Activated T-helper 2 cell treated with anti-CD3 and anti-CD28 coated beads, Interferon-gamma antibody, Interleukin-2, Interleukin-4, amounts not matched to agents 10 μg/mL and 5 μg/mL and 100 μg/mL, durations not matched to agents 14 hours and 24 hours and 36 hours (primary cell): ENCODE measurements at regions not wholly inside any gene's neighbourhood (a gene's known extent, or its start where the extent isn't known, plus 50 kb on each side); places are given as distances from the start of the nearest gene placed in this dataset.
"Not testable (repeated sequence)": the region's sequence is repeated elsewhere in the genome, so short reads cannot be mapped to it uniquely, and the experiment has no call there.

ENCODE experiments used
- DNase-seq: peaks from one replicate; pipeline ENCODE4 v3.0.0; 2021; ENCODE audit warnings: low spot score
- H3K27ac Mint-ChIP-seq: one replicate; pipeline ENCODE4 v1.8.0; 2021; ENCODE audit warnings: mixed read lengths
- H3K27me3 Mint-ChIP-seq: one replicate; pipeline ENCODE4 v1.8.0; 2021; ENCODE audit warnings: low read depth, mixed read lengths
- H3K36me3 Mint-ChIP-seq: one replicate; pipeline ENCODE4 v1.8.0; 2021; ENCODE audit warnings: low read depth, mixed read lengths
- H3K4me1 Mint-ChIP-seq: one replicate; pipeline ENCODE4 v1.8.0; 2021; ENCODE audit warnings: low read depth, mixed read lengths
- H3K4me3 Mint-ChIP-seq: one replicate; pipeline ENCODE4 v1.8.0; 2021; ENCODE audit warnings: low read depth, mild to moderate bottlenecking, moderate library complexity, mixed read lengths
- H3K9me3 Mint-ChIP-seq: one replicate; pipeline ENCODE4 v1.8.0; 2021; ENCODE audit warnings: mixed read lengths
- intact Hi-C: fragments of 100-400 bp; cut with micrococcal nuclease; formaldehyde crosslinking; loops from one replicate; pipeline ENCODE4 v1.15.1; 2023

DNA sequence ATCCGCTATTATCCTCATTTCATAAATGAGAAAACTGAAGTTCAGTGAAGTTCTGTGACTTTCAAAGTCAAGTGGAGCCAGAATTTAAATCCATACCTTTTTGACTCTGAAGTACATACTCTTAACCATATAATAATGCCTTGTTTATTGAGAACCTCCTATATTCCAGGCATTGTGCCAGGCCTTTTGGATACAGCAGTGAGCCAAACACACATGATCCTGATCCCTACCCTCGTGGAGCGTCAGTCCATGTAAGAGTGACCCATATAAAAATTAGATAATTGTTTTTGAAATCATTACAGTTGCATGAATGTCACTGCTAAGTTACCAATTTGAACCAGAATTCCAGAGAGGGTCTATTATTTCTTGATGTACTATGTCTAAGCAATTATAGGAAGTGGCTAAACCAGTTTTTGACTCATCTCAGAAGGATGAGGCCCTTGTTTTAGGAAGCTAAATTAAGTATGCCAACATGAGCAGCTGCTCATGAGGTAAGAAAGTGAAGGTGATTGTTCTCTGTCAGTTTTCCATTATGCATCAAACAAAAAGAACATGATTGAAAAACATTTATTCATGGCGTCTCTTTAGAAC, 289.5 kb downstream of the GLUD2 start:
- no peaks in the 10 kb centered on the region for H3K36me3 Mint-ChIP-seq
- H3K4me1 Mint-ChIP-seq = no peaks in the 10 kb centered on the region
- H3K9me3 Mint-ChIP-seq = no peaks in the 10 kb centered on the region
- H3K27ac Mint-ChIP-seq = no peak overlapping the region
- intact Hi-C loops = no loop called here
- no peak overlapping the region for H3K4me3 Mint-ChIP-seq
- peaks cover 2% of the 10 kb centered on the region for H3K27me3 Mint-ChIP-seq
- no peak for DNase-seq

DNA sequence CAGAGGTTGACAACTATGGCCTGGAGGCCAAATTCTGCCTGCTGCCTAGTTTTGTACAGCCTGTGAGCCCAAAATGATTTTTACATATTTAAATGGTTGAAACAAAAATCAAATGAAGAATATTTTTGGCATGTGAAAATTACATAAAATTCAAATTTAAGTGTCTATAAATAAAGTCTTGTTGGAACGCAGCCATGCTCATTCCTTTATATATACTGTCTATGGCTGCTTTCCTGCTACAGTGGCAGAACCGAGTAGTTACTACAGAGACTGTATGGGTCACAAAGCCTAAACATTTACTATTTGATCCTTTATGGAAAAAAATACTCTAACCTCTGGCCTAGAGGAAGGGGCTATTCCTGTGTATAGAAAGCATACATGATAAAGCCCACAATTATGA, 290.4 kb downstream of the GLUD2 start:
- Mint-ChIP-seq H3K27ac (no peak overlapping the region), H3K4me3 (no peak overlapping the region), H3K9me3 (no peaks in the 10 kb centered on the region), H3K36me3 (no peaks in the 10 kb centered on the region), H3K27me3 (peaks cover 1% of the 10 kb centered on the region), H3K4me1 (no peaks in the 10 kb centered on the region)
- DNase-seq = no peak
- intact Hi-C loops = no loop called here

DNA sequence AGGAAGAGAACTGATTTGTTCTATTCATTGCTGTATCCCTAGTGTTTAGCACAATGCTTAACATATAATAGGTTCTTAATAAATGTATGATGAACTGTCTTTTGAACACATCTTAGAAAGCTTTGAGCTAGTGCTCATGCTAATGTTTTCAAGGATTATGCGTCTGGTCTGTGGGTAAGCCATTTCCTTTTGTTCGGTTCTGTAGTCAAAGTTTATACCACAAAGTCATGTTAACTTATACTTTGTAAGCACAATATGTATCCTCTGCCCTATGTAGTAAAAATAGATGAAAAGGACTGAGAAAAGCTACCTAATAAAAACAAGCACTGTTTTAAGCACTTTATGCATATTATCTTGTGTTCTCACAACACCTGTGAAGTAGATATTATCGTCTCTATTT, 301.9 kb downstream of the GLUD2 start:
- DNase-seq = no peak
- Mint-ChIP-seq H3K9me3 (no peaks in the 10 kb centered on the region), H3K4me3 (no peak overlapping the region), H3K27me3 (no peaks in the 10 kb centered on the region), H3K27ac (no peak overlapping the region), H3K36me3 (no peaks in the 10 kb centered on the region), H3K4me1 (no peaks in the 10 kb centered on the region)
- intact Hi-C loops = no loop called here

DNA sequence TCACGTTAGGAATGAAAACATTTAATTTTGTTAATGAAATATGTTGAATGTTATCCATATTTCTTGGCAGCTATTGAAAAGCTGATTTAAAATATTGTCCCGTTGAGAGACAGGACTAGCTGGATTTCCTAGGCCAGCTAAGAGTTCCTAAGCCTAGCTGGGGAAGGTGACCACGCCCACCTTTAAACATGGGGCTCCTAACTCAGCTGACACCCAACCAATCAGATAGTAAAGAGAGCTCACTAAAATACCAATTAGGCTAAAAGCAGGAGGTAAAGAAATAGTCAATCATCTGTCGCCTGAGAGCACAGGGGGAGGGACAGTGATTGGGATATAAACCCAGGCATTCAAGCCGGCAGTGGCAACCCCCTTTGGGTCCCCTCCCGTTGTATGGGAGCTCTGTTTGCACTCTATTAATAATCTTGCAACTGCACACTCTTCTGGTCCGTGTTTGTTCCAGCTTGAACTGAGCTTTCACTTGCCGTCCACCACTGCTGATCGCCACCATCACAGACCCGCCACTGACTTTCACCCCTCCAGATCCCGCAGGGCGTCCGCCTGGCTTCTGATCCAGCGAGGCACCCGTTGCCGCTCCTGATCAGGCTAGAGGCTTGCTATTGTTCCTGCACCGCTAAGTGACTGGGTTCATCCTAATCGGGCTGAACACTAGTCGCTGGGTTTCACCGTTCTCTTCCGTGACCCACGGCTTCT, 308.9 kb downstream of the GLUD2 start:
- Mint-ChIP-seq H3K9me3 (no peaks in the 10 kb centered on the region), H3K4me1 (no peaks in the 10 kb centered on the region), H3K4me3 (no peak overlapping the region), H3K36me3 (no peaks in the 10 kb centered on the region), H3K27me3 (no peaks in the 10 kb centered on the region), H3K27ac (no peak overlapping the region)
- intact Hi-C loops = no loop called here
- DNase-seq = no peak

DNA sequence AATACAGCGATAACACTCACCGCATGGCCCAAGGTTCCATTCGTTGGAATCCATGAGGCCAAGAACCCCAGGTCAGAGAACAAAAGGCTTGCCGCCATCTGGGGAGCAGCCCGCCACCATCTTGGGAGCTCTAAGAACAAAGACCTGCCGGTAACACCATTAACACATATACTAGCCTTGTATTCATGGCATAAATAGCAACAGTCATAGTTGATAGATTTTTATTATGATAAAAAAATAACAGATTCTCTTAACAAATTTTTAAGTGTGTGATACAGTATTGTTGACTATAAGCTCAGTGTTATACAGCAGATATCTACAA, 309.4 kb downstream of the GLUD2 start:
- no peaks in the 10 kb centered on the region for H3K9me3 Mint-ChIP-seq
- intact Hi-C loops = no loop called here
- no peaks in the 10 kb centered on the region for H3K27me3 Mint-ChIP-seq
- H3K4me3 Mint-ChIP-seq = no peak overlapping the region
- DNase-seq = no peak
- H3K4me1 Mint-ChIP-seq = no peaks in the 10 kb centered on the region
- no peak overlapping the region for H3K27ac Mint-ChIP-seq
- H3K36me3 Mint-ChIP-seq = no peaks in the 10 kb centered on the region

DNA sequence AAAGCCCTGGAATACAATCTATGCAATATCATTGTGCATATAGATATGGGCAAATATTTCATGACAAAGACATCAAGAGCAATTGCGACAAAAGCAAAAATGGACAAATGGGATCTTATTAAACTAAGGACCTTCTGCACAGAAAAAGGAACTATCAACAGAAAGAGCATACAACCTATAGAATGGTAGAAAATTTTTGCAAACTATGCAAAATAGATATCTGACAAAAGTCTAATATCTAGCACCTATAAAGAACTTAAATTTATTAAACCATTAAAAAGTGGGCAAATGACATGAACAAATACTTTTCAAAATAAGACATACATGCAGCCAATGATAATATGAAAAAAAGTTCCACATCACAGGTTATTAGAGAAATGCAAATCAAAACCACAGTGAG, 312.9 kb downstream of the GLUD2 start:
- no peaks in the 10 kb centered on the region for H3K36me3 Mint-ChIP-seq
- no peak overlapping the region for H3K4me3 Mint-ChIP-seq
- no peak overlapping the region for H3K27ac Mint-ChIP-seq
- H3K9me3 Mint-ChIP-seq = no peaks in the 10 kb centered on the region
- H3K4me1 Mint-ChIP-seq = no peaks in the 10 kb centered on the region
- intact Hi-C loops = no loop called here
- no peak for DNase-seq
- no peaks in the 10 kb centered on the region for H3K27me3 Mint-ChIP-seq

DNA sequence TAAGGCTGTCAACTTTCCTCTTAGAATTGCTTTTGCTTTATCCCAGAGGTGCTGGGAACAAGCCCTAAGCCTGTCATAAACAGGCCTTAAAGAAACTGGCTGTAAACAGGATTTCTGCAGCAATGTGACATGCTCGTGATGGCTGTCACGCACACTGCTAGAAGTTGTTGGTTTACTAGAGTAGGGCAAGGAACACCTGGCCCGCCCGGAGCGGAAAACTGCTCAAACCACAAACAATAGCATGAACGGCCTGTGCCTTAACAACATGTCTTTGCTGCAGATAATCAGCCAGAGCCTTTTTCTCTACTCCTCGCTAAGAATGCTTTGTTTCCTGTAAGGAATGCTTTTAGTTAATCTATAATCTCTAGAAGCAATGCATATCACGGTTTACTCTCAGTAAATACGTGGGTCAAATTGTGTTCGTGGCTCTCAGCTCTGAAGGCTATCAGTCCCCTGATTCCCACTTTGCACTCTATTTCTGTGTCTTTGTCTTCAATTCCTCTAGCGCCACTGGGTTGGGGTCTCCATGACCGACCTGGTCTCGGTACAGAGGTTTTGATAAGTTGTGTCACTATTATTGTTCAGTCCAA, 318.3 kb downstream of the GLUD2 start:
- intact Hi-C loops = no loop called here
- DNase-seq = no peak

DNA sequence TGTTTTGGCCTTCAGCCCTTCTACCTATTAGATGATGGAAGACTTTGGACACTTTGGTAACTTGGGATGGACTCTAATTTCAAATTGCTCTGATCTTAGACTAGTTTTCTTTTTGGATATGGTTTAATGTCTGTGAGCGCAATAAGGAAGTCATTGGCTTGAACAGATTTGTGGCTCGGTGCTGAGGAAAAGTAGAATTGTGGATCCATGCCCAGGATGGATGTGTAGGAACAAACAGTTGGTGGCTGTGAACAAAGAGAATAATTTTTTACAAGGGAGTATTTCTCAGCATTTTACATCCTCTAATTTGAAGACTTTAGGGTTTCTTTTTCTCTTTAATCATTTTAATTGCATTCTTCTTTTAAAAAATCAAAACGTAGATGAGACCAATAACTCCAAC, 327.1 kb downstream of the GLUD2 start:
- no peak overlapping the region for H3K4me3 Mint-ChIP-seq
- no peak for DNase-seq
- no peak overlapping the region for H3K27ac Mint-ChIP-seq
- no peaks in the 10 kb centered on the region for H3K9me3 Mint-ChIP-seq
- intact Hi-C loops = no loop called here
- no peaks in the 10 kb centered on the region for H3K4me1 Mint-ChIP-seq
- no peaks in the 10 kb centered on the region for H3K36me3 Mint-ChIP-seq
- no peaks in the 10 kb centered on the region for H3K27me3 Mint-ChIP-seq

More for the DNA sequence above, 318.3 kb downstream of the GLUD2 start:
- H3K4me3 Mint-ChIP-seq = no peak overlapping the region
- H3K36me3 Mint-ChIP-seq = no peaks in the 10 kb centered on the region
- H3K27me3 Mint-ChIP-seq = no peaks in the 10 kb centered on the region
- no peaks in the 10 kb centered on the region for H3K9me3 Mint-ChIP-seq
- H3K4me1 Mint-ChIP-seq = no peaks in the 10 kb centered on the region
- no peak overlapping the region for H3K27ac Mint-ChIP-seq

DNA sequence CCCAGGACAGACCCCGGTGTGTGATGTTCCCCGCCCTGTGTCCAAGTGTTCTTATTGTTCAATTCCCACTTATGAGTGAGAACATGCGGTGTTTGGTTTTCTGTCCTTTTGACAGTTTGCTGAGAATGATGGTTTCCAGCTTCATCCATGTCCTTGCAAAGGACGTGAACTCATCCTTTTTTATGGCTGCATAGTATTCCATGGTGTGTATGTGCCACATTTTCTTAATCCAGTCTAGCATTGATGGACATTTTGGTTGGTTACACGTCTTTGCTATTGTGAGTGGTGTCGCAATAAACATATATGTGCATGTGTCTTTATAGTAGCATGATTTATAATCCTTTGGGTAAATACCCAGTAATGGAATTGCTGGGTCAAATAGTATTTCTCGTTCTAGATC, 334.5 kb downstream of the GLUD2 start:
- H3K27ac Mint-ChIP-seq, H3K9me3 Mint-ChIP-seq, H3K4me3 Mint-ChIP-seq, H3K4me1 Mint-ChIP-seq, DNase-seq, H3K27me3 Mint-ChIP-seq, intact Hi-C loops, H3K36me3 Mint-ChIP-seq: not testable (repeated sequence)

DNA sequence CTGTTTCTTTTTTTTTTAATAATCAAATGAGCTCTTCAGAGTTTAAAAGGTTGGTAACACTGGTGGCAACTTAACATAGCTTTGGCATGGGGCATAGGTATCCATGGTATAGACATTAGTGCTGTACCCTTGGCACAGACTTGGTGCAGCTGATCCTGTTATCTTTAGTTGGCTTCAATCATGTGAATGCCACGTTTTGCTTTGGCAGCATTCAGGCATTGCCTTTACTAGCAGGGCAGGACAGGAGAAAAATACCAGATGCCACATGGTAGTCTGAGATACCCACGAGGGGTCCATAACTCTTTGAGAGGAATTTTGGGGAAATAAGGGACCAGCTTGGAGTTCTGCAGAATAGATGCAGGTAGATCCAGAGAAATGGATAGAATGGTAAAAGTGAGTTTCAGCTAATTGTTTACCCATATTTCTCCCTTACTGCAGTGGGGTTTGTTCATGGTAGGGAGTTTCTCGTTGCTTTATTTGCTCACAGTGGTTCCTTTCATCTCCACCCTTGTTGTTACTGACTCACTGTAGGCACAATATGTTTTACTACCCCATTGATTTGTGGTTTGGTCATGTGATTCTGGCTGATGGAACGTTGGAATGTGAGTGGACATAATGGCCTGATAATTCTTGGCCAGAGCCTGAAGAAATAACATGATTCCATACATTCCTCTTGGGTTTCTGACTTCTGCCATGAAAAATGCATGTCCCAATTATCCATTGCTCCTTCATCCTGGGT, 342.7 kb downstream of the GLUD2 start:
- Mint-ChIP-seq H3K4me3 (no peak overlapping the region), H3K4me1 (no peaks in the 10 kb centered on the region), H3K36me3 (no peaks in the 10 kb centered on the region), H3K9me3 (no peaks in the 10 kb centered on the region), H3K27ac (no peak overlapping the region), H3K27me3 (no peaks in the 10 kb centered on the region)
- intact Hi-C loops = no loop called here
- no peak for DNase-seq

DNA sequence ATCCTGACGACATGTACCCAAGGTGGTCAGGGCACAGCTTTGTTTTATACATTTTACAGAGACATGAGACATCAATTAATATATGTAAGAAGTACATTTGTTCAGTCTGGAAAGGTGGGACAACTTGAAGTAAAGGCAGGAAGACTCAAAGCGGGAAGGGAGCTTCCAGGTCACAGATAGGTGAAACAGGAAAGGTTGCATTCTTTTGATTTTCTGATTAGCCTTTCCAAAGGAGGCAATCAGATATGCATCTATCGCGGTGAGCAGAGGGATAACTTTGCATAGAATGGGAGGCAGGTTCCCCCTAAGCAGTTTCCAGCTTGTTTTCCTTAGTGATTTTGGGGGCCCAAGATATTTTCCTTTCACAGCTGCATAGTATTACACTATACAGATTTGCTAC, 358.4 kb downstream of the GLUD2 start:
- intact Hi-C loops = no loop called here
- Mint-ChIP-seq H3K9me3 (no peaks in the 10 kb centered on the region), H3K4me3 (no peak overlapping the region), H3K4me1 (no peaks in the 10 kb centered on the region), H3K36me3 (no peaks in the 10 kb centered on the region), H3K27me3 (no peaks in the 10 kb centered on the region), H3K27ac (no peak overlapping the region)
- DNase-seq = no peak

DNA sequence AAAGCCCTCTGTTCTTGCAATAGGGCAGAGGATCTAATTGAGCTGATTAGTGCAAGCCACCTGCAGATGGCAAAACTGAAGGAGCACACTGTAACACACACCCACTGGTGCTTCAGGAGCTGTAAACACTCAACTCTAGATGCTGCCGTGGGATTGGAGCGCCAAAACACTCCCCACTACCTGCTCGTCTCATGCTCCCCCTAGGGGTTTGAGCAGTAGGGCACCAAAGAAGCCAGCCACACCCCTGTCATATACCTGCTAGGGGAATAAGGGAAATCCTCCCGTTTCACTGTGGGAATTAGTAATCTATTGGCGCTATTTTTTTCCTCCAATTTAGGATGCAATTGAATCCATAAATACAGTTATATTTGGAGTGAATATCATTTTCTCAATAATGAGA, 360.2 kb downstream of the GLUD2 start:
- DNase-seq = no peak
- intact Hi-C loops = no loop called here
- Mint-ChIP-seq H3K27ac (no peak overlapping the region), H3K36me3 (no peaks in the 10 kb centered on the region), H3K4me1 (no peaks in the 10 kb centered on the region), H3K27me3 (no peaks in the 10 kb centered on the region), H3K4me3 (no peak overlapping the region), H3K9me3 (no peaks in the 10 kb centered on the region)

DNA sequence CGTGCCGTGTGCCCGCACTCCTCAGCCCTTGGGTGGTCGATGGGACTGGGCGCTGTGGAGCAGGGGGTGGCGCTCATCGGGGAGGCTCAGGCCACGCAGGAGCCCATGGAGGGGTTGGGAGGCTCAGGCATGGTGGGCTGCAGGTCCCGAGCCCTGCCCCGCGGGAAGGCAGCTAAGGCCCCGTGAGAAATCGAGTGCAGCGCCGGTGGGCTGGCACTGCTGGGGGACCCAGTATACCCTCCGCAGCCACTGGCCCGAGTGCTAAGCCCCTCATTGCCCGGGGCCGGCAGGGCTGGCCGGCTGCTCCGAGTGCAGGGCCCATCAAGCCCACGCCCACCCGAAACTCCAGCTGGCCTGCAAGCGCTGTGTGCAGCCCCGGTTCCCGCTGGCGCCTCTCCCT, 384.1 kb downstream of the GLUD2 start:
- H3K36me3 Mint-ChIP-seq, H3K27ac Mint-ChIP-seq, H3K4me1 Mint-ChIP-seq, H3K9me3 Mint-ChIP-seq, DNase-seq, H3K4me3 Mint-ChIP-seq, intact Hi-C loops, H3K27me3 Mint-ChIP-seq: not testable (repeated sequence)
